PC-9 (cell line): ENCODE measurements at regions not wholly inside any gene's neighbourhood (a gene's known extent, or its start where the extent isn't known, plus 50 kb on each side); places are given as distances from the start of the nearest gene placed in this dataset.
A peak's percentile ranks its signal among the peaks of the same experiment; 100 is the strongest.

Experiments used
- BruUV-seq: library from RNA; stranded (reverse); fragments of 400-500 nt; replicated peaks from 2 replicates; lab custom pipeline; 2021; lab: Mats Ljungman, UMichigan
- CTCF ChIA-PET: fragments of 300-600 bp; sonication (Branson Sonifier 250); formaldehyde crosslinking; loops from one replicate; lab custom pipeline; 2022; ENCODE audit warnings: antibody characterized with exemption; lab: Charles Lee
- POLR2A ChIA-PET: fragments of 300-600 bp; sonication (Branson Sonifier 250); formaldehyde crosslinking; loops from one replicate; lab custom pipeline; 2022; ENCODE audit warnings: antibody characterized with exemption; ENCODE audit not compliant: unreplicated experiment; lab: Charles Lee
- DNase-seq, 2 experiments: peaks; one replicate each; pipeline versions ENCODE4 v3.0.0 to v3.0.0-alpha.2; 2015 to 2022; ENCODE audit warnings: mixed read lengths in 1 of 2
- H2AFZ ChIP-seq: fragments of 200-600 bp; sonication (generic); 2 replicates; pipeline ENCODE4 v1.8.1; 2017; ENCODE audit warnings: antibody characterized with exemption
- H3F3A ChIP-seq: fragments of 200-600 bp; sonication (generic); 2 replicates; pipeline ENCODE4 v1.8.1; 2017; ENCODE audit warnings: antibody characterized with exemption, mild to moderate bottlenecking, low read depth; ENCODE audit not compliant: insufficient read depth
- H3K27ac ChIP-seq: fragments of 200-600 bp; sonication (generic); 2 replicates; pipeline ENCODE4 v1.6.1; 2016; ENCODE audit warnings: mixed run types
- H3K27me3 ChIP-seq: fragments of 200-600 bp; sonication (generic); 2 replicates; pipeline ENCODE4 v1.6.1; 2016; ENCODE audit warnings: low read depth, mixed run types; ENCODE audit not compliant: insufficient read depth
- H3K36me3 ChIP-seq: fragments of 200-600 bp; sonication (generic); 2 replicates; pipeline ENCODE4 v1.6.1; 2016; ENCODE audit warnings: low read depth, mixed run types
- H3K4me1 ChIP-seq: fragments of 200-600 bp; sonication (generic); replicated peaks from 2 replicates; pipeline ENCODE4 v1.6.1; 2016; ENCODE audit warnings: mixed run types; ENCODE audit not compliant: insufficient read depth
- H3K4me2 ChIP-seq: fragments of 200-600 bp; sonication (generic); 2 replicates; pipeline ENCODE4 v1.6.1; 2017; ENCODE audit warnings: mixed run types
- H3K4me3 ChIP-seq: fragments of 200-600 bp; sonication (generic); 2 replicates; pipeline ENCODE4 v1.6.1; 2016; ENCODE audit warnings: mixed run types
- H3K79me2 ChIP-seq: fragments of 200-600 bp; sonication (generic); 2 replicates; pipeline ENCODE4 v1.6.1; 2017; ENCODE audit warnings: low read depth, mixed run types
- H3K9me2 ChIP-seq: fragments of 200-600 bp; sonication (generic); 2 replicates; pipeline ENCODE4 v1.8.1; 2017; ENCODE audit warnings: mild to moderate bottlenecking; ENCODE audit not compliant: insufficient read depth
- H3K9me3 ChIP-seq: fragments of 200-600 bp; sonication (generic); 2 replicates; pipeline ENCODE4 v1.8.1; 2016; ENCODE audit warnings: low read depth; ENCODE audit not compliant: insufficient read depth
- H4K20me1 ChIP-seq: fragments of 200-600 bp; sonication (generic); 2 replicates; pipeline ENCODE4 v1.8.1; 2017; ENCODE audit not compliant: insufficient read depth
- CTCF ChIP-seq: fragments of 200-600 bp; sonication (generic); conservative IDR thresholded peaks from 2 replicates; pipeline ENCODE4 v1.6.1; 2017; ENCODE audit warnings: mixed run types, antibody characterized with exemption, mild to moderate bottlenecking, moderate library complexity
- EZH2 ChIP-seq: fragments of 200-600 bp; sonication (generic); IDR thresholded peaks from 2 replicates; pipeline ENCODE4 v1.8.0; 2017; ENCODE audit warnings: antibody characterized with exemption, low read depth
- intact Hi-C: fragments of 100-400 bp; cut with micrococcal nuclease; formaldehyde crosslinking; loops from one replicate; pipeline ENCODE4 v1.10.0; 2022; ENCODE audit not compliant: unreplicated experiment

GRCh38 chr14:61614693-61615092 lies 80.6 kb upstream of the HIF1A start:
- H3K36me3 ChIP-seq: no peaks in the 10 kb centered on the region
- BruUV-seq: no TSS peak
- H3F3A ChIP-seq: peaks cover 11% of the 10 kb centered on the region
- no peak overlapping the region for H3K4me3 ChIP-seq
- H3K4me2 ChIP-seq: no peak overlapping the region
- CTCF ChIA-PET: no interaction called here
- no peak overlapping the region for H3K27ac ChIP-seq
- no peak for TF ChIP-seq EZH2
- TF ChIP-seq CTCF: no peak
- no peaks in the 10 kb centered on the region for H4K20me1 ChIP-seq
- H3K79me2 ChIP-seq: no peaks in the 10 kb centered on the region
- no peak for DNase-seq
- no peaks in the 10 kb centered on the region for H3K9me3 ChIP-seq
- POLR2A ChIA-PET: no interaction called here
- H2AFZ ChIP-seq: no peak overlapping the region
- H3K9me2 ChIP-seq: no peaks in the 10 kb centered on the region
- peaks cover 27% of the 10 kb centered on the region for H3K4me1 ChIP-seq
- intact Hi-C loops: no loop called here
- no peaks in the 10 kb centered on the region for H3K27me3 ChIP-seq

DNA sequence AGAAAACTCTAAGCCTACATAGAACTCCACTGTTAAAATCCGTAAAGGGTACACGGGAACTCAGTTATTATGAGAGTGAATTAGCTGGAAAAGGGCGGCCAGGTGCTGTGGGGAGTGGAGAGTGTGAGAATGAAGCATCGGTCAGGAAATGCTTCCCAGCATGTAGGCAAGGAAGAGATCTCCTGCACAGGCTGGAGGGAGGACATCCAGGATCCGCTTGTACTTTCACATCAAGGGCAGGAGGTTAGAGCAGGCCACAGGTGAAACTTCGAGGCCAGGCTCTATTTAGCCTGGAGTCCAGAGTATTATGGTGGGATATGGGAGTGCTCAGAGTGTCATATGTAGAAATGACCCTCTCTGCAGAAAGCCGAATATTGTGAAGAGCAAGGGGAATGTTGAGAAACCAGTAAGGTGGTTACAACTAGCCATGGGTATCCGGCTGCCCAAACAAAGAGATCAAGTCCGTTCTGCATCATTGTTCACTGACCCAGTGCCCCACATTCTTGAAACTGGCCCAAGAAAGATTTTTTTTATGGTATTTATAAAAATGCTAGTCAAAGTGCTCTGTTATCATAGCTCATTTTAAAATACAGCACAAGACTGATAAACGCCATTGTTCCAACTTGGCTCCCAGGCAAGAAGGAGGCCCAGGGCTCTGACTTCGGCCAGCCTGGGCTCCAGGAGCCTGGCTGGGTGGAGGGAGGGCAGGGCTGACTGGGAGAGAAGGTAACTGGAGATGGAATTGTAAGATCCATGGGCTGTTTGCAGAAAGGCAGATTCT lies 79.4 kb upstream of the HIF1A start:
- H3K9me3 ChIP-seq: no peaks in the 10 kb centered on the region
- POLR2A ChIA-PET: interaction anchor here (0.6 to 0.9 kb wide), 7 partner anchors 14 to 181 kb away, joined by 3 to 10 read pairs (median 4); partner anchors contain the start of gene SNAPC1
- TF ChIP-seq EZH2: no peak
- no peak for TF ChIP-seq CTCF
- intact Hi-C loops: loop anchor here (1.0 to 2.0 kb wide), 5 partner anchors 41 to 144 kb away; partner anchors contain the start of gene HIF1A
- H3K4me2 ChIP-seq: peak overlapping the region; percentile 59
- peak; percentile 71 to 89 for DNase-seq
- CTCF ChIA-PET: interaction anchor here (0.6 to 1.2 kb wide), 2 partner anchors 51 to 634 kb away, joined by 3 read pairs; no protein-coding TSS in a partner anchor
- H3K79me2 ChIP-seq: no peaks in the 10 kb centered on the region
- H3K9me2 ChIP-seq: no peaks in the 10 kb centered on the region
- H3K27ac ChIP-seq: peak overlapping the region; percentile 74
- H2AFZ ChIP-seq: peak overlapping the region; percentile 56; the same call in 1 of the 2 replicates
- H4K20me1 ChIP-seq: no peaks in the 10 kb centered on the region
- H3F3A ChIP-seq: peaks cover 17% of the 10 kb centered on the region
- H3K36me3 ChIP-seq: no peaks in the 10 kb centered on the region
- peaks cover 37% of the 10 kb centered on the region for H3K4me1 ChIP-seq
- H3K27me3 ChIP-seq: no peaks in the 10 kb centered on the region
- no peak overlapping the region for H3K4me3 ChIP-seq
- BruUV-seq: no TSS peak

DNA sequence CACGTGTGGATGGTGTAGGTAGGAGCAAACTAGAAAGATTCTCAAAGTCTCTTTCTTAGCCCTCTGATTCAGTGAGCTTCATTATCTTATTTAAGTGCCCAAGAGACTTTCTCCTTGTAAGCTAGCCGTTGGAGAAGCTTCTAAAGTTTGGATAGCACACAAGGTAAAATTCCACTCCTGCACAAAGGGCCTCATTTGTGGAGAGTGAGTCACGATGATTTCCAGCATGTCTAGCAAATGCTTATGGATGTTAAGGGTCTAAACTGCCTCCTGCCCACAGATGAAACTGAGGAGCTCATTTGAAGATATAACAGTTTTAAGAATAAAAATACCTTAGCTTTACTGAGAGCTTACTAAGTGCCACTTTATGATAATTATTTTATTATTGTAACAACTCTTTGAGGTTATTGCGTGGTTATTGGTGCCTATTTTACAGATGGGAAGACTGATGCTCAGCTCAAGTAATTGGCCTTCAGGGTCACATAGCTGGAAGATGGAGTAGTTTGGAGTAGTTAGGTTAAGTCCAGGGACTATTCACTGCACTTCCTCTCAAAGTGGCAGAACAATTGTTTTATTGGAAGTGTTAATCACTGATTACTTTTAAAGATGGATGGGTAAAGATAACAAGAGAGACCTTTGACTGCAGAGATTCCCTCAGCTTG lies 78.7 kb upstream of the HIF1A start:
- H4K20me1 ChIP-seq: no peaks in the 10 kb centered on the region
- no peaks in the 10 kb centered on the region for H3K9me2 ChIP-seq
- no peaks in the 10 kb centered on the region for H3K27me3 ChIP-seq
- no peaks in the 10 kb centered on the region for H3K36me3 ChIP-seq
- H2AFZ ChIP-seq: peak overlapping the region; percentile 56; the same call in 1 of the 2 replicates
- no peaks in the 10 kb centered on the region for H3K79me2 ChIP-seq
- H3K4me1 ChIP-seq: peaks cover 37% of the 10 kb centered on the region
- H3F3A ChIP-seq: peaks cover 17% of the 10 kb centered on the region
- POLR2A ChIA-PET: interaction anchor here (0.5 to 0.9 kb wide), 6 partner anchors 15 to 180 kb away, joined by 3 to 10 read pairs (median 5); partner anchors contain the start of gene SNAPC1
- BruUV-seq: TSS peak; percentile 50
- CTCF ChIA-PET: interaction anchor here (0.6 to 1.2 kb wide), 2 partner anchors 52 to 634 kb away, joined by 3 read pairs; no protein-coding TSS in a partner anchor
- no peaks in the 10 kb centered on the region for H3K9me3 ChIP-seq
- no peak overlapping the region for H3K4me3 ChIP-seq
- intact Hi-C loops: loop anchor here (1.0 to 2.0 kb wide), 5 partner anchors 41 to 144 kb away; partner anchors contain the start of gene HIF1A
- H3K27ac ChIP-seq: peak overlapping the region; percentile 74
- TF ChIP-seq EZH2: no peak
- TF ChIP-seq CTCF: no peak
- peak overlapping the region; percentile 59 for H3K4me2 ChIP-seq
- peak in 1 of 2 experiments; percentile 83 for DNase-seq
